ENCODE measurements at regions not wholly inside any gene's neighbourhood (a gene's known extent, or its start where the extent isn't known, plus 50 kb on each side); places are given as distances from the start of the nearest gene placed in this dataset.

- H3K9me3 ChIP-seq (ENCODE audit: control insufficient read depth, insufficient read depth, low read length), result no peaks in the 10 kb centered on the region
- no peaks in the 10 kb centered on the region for H3K79me2 ChIP-seq (ENCODE audit: control insufficient read depth, low read length)
- H3K27me3 ChIP-seq (ENCODE audit: control insufficient read depth, low read length), result peaks cover 14% of the 10 kb centered on the region
- H3K9me2 ChIP-seq (replicated peaks; ENCODE audit: control insufficient read depth, low read length), result no peaks in the 10 kb centered on the region
- no peaks in the 10 kb centered on the region for H3K4me1 ChIP-seq (ENCODE audit: control insufficient read depth, low read length)
- no peaks in the 10 kb centered on the region for H3F3A ChIP-seq (ENCODE audit: control insufficient read depth, insufficient read depth)
- no peak for TF ChIP-seq CTCF (IDR thresholded peaks at IDR 0.05; ENCODE audit: low read depth, low read length, poor library complexity, severe bottlenecking)
- TF ChIP-seq EZH2phosphoT487 (IDR thresholded peaks at IDR 0.05; ENCODE audit: borderline replicate concordance, low read length), result no peak
- no peaks in the 10 kb centered on the region for H3K36me3 ChIP-seq (ENCODE audit: control insufficient read depth, low read length)
- H3K27ac ChIP-seq (ENCODE audit: low read depth, low read length), result no peak overlapping the region
- H4K20me1 ChIP-seq (ENCODE audit: control insufficient read depth, insufficient read depth, low read depth, low read length), result no peaks in the 10 kb centered on the region
- H3K4me2 ChIP-seq (ENCODE audit: low read length), result no peak overlapping the region
- H3K4me3 ChIP-seq (ENCODE audit: low read length), result no peak overlapping the region
Measured at GRCh38 chr5:73280386-73280785, 107.4 kb downstream of the TMEM174 start.

DNA sequence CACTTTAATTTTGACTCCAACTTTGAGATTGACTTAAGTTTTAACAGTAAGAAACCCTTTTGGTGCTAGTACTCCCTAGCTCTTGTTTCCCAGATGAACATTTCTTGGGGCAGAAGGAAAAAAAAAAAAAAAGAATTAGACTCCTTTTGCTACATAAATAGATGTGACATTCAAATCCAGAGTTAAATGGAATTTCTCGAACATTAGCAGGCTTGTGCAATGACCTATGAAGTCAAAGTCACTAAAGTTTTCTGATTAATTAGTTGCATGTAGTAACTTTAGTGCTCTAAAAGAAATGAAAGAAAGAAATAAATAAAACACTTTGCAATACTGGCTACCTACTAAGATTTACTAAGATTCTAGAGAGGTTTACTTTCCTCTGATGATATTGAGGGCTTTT lies 106.8 kb downstream of the TMEM174 start:
- Histone ChIP-seq H3K4me1 (ENCODE audit: control insufficient read depth, low read length) (no peaks in the 10 kb centered on the region), H3K27ac (ENCODE audit: low read depth, low read length) (no peak overlapping the region), H3K79me2 (ENCODE audit: control insufficient read depth, low read length) (no peaks in the 10 kb centered on the region), H3K36me3 (ENCODE audit: control insufficient read depth, low read length) (no peaks in the 10 kb centered on the region), H3K4me2 (ENCODE audit: low read length) (no peak overlapping the region), H3K27me3 (ENCODE audit: control insufficient read depth, low read length) (peaks cover 14% of the 10 kb centered on the region), H3F3A (ENCODE audit: control insufficient read depth, insufficient read depth) (no peaks in the 10 kb centered on the region), H4K20me1 (ENCODE audit: control insufficient read depth, insufficient read depth, low read depth, low read length) (no peaks in the 10 kb centered on the region), H3K9me2 (replicated peaks; ENCODE audit: control insufficient read depth, low read length) (no peaks in the 10 kb centered on the region), H3K9me3 (ENCODE audit: control insufficient read depth, insufficient read depth, low read length) (no peaks in the 10 kb centered on the region), H3K4me3 (ENCODE audit: low read length) (no peak overlapping the region)
- TF ChIP-seq CTCF (IDR thresholded peaks at IDR 0.05; ENCODE audit: low read depth, low read length, poor library complexity, severe bottlenecking) (no peak), EZH2phosphoT487 (IDR thresholded peaks at IDR 0.05; ENCODE audit: borderline replicate concordance, low read length) (no peak)

- Histone ChIP-seq H3K4me1 (ENCODE audit: control insufficient read depth, low read length) (no peaks in the 10 kb centered on the region), H3K4me2 (ENCODE audit: low read length) (no peak overlapping the region), H3K27me3 (ENCODE audit: control insufficient read depth, low read length) (peaks cover 14% of the 10 kb centered on the region), H3K79me2 (ENCODE audit: control insufficient read depth, low read length) (no peaks in the 10 kb centered on the region), H3K27ac (ENCODE audit: low read depth, low read length) (no peak overlapping the region), H3F3A (ENCODE audit: control insufficient read depth, insufficient read depth) (no peaks in the 10 kb centered on the region), H3K36me3 (ENCODE audit: control insufficient read depth, low read length) (no peaks in the 10 kb centered on the region), H4K20me1 (ENCODE audit: control insufficient read depth, insufficient read depth, low read depth, low read length) (no peaks in the 10 kb centered on the region), H3K9me3 (ENCODE audit: control insufficient read depth, insufficient read depth, low read length) (no peaks in the 10 kb centered on the region), H3K4me3 (ENCODE audit: low read length) (no peak overlapping the region), H3K9me2 (replicated peaks; ENCODE audit: control insufficient read depth, low read length) (no peaks in the 10 kb centered on the region)
- TF ChIP-seq CTCF (IDR thresholded peaks at IDR 0.05; ENCODE audit: low read depth, low read length, poor library complexity, severe bottlenecking), result no peak
- no peak for TF ChIP-seq EZH2phosphoT487 (IDR thresholded peaks at IDR 0.05; ENCODE audit: borderline replicate concordance, low read length)
Measured at GRCh38 chr5:73278693-73279092, 105.7 kb downstream of the TMEM174 start.
